DND-41 (cell line): ENCODE measurements at regions not wholly inside any gene's neighbourhood (a gene's known extent, or its start where the extent isn't known, plus 50 kb on each side); places are given as distances from the start of the nearest gene placed in this dataset.

Experiments
- ATAC-seq: fragments of 200-7000 bp; cut with Tn5 transposase; 3 replicates; pipeline ENCODE4 v1.9.1; 2021; ENCODE audit warnings: low read depth; ENCODE audit not compliant: insufficient read depth
- DNase-seq: peaks from one replicate; pipeline ENCODE4 v3.0.0-alpha.2; 2020
- H2AFZ ChIP-seq: 2 replicates; pipeline ENCODE4 v1.6.0; 2012; ENCODE audit warnings: low read depth, low read length
- H3K27ac ChIP-seq: 2 replicates; pipeline ENCODE4 v1.5.1; 2012; ENCODE audit warnings: low read length, inconsistent platforms
- H3K27me3 ChIP-seq: fragments of 200-600 bp; sonication (generic); 2 replicates; pipeline ENCODE4 v1.6.0; 2012; ENCODE audit warnings: low read length, mild to moderate bottlenecking, inconsistent platforms; ENCODE audit not compliant: insufficient read depth, poor library complexity
- H3K36me3 ChIP-seq: 2 replicates; pipeline ENCODE4 v1.5.1; 2012; ENCODE audit warnings: low read length, inconsistent platforms; ENCODE audit not compliant: insufficient read depth
- H3K4me1 ChIP-seq: 2 replicates; pipeline ENCODE4 v1.5.1; 2012; ENCODE audit warnings: mild to moderate bottlenecking, low read length; ENCODE audit not compliant: insufficient read depth
- H3K4me2 ChIP-seq: 2 replicates; pipeline ENCODE4 v1.6.0; 2012; ENCODE audit warnings: mild to moderate bottlenecking, moderate library complexity, low read length, inconsistent platforms; ENCODE audit not compliant: insufficient read depth
- H3K4me3 ChIP-seq, 2 experiments: fragments of 200-600 bp in 1 of 2; shearing (Covaris generic) in 1 of 2; 2 replicates each; pipeline ENCODE4 v1.5.1; 2012 to 2016; ENCODE audit warnings: inconsistent platforms in 2 of 2, low read length in 2 of 2, mild to moderate bottlenecking in 2 of 2, low read depth in 1 of 2, moderate library complexity in 1 of 2
- H3K79me2 ChIP-seq: 2 replicates; pipeline ENCODE4 v1.6.0; 2012; ENCODE audit warnings: low read length, inconsistent platforms; ENCODE audit not compliant: insufficient read depth
- H3K9ac ChIP-seq: 2 replicates; pipeline ENCODE4 v1.6.0; 2012; ENCODE audit warnings: low read depth, mild to moderate bottlenecking, inconsistent platforms, low read length, moderate library complexity
- H3K9me3 ChIP-seq: 2 replicates; pipeline ENCODE4 v1.5.1; 2012; ENCODE audit warnings: low read length, moderate library complexity, mild to moderate bottlenecking, inconsistent platforms; ENCODE audit not compliant: insufficient read depth, severe bottlenecking
- H4K20me1 ChIP-seq: 2 replicates; pipeline ENCODE4 v1.6.0; 2012; ENCODE audit warnings: low read length; ENCODE audit not compliant: insufficient read depth
- EZH2 ChIP-seq: IDR thresholded peaks from 3 replicates; pipeline ENCODE4 v1.6.1; 2012; ENCODE audit warnings: borderline replicate concordance, low read depth, mild to moderate bottlenecking, moderate library complexity, low read length, inconsistent platforms; ENCODE audit not compliant: severe bottlenecking
- TF ChIP-seq, protein P1 (sequence below): IDR thresholded peaks from 2 replicates; pipeline ENCODE4 v1.5.1; 2012; ENCODE audit warnings: borderline replicate concordance, low read length, moderate library complexity, mild to moderate bottlenecking; ENCODE audit not compliant: poor library complexity, severe bottlenecking; ENCODE audit errors: extremely low read depth

DNA sequence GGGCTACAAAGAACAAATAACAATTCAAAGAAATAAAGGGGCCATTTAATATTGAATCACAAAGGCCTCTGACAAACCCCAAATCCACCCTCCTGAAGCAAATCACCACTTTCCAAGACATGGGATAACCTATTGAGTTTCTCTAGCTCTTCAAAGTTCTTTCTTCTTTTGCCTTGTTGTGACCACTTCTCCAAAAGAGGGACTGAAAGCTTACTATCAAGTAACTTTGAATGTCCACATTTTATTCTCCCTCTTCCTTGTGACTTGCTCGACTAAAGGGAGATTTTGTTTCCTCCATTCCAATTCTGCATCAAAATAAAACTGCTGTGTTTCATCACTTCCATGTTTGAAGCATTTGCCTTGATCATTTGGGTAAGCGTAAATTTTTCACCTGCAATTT lies 166.6 kb upstream of the SLC7A11 start:
- Histone ChIP-seq H2AFZ (no peak overlapping the region), H3K4me3 (no peak overlapping the region), H3K4me1 (no peaks in the 10 kb centered on the region), H3K79me2 (no peaks in the 10 kb centered on the region), H3K27ac (no peak overlapping the region), H3K27me3 (no peaks in the 10 kb centered on the region), H3K9ac (no peak overlapping the region), H3K36me3 (no peaks in the 10 kb centered on the region), H3K9me3 (no peaks in the 10 kb centered on the region), H3K4me2 (no peak overlapping the region), H4K20me1 (no peaks in the 10 kb centered on the region)
- DNase-seq (no peak), ATAC-seq (no peak)
- TF ChIP-seq EZH2: no peak
- TF ChIP-seq, protein P1, sequence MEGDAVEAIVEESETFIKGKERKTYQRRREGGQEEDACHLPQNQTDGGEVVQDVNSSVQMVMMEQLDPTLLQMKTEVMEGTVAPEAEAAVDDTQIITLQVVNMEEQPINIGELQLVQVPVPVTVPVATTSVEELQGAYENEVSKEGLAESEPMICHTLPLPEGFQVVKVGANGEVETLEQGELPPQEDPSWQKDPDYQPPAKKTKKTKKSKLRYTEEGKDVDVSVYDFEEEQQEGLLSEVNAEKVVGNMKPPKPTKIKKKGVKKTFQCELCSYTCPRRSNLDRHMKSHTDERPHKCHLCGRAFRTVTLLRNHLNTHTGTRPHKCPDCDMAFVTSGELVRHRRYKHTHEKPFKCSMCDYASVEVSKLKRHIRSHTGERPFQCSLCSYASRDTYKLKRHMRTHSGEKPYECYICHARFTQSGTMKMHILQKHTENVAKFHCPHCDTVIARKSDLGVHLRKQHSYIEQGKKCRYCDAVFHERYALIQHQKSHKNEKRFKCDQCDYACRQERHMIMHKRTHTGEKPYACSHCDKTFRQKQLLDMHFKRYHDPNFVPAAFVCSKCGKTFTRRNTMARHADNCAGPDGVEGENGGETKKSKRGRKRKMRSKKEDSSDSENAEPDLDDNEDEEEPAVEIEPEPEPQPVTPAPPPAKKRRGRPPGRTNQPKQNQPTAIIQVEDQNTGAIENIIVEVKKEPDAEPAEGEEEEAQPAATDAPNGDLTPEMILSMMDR: no peak

DNA sequence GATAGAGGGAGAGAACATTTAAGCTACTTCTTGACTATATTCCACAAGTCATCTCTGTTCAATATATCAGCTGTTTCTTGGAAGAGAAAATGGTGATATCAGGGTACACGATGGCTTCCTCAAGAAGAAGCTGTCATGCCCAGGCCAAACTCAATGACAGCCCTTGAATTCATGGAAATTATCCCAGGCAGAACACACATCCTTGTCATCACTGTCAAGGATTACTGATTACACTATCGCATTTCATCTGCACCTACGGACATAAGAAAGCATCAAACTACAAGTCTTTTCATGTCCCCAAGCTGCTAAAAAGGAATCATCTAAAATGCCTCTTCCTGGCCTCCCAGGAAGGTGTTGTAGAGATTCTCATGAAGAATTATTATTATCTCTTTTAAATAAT lies 165.2 kb upstream of the SLC7A11 start:
- Histone ChIP-seq H3K27me3 (no peaks in the 10 kb centered on the region), H3K36me3 (no peaks in the 10 kb centered on the region), H4K20me1 (no peaks in the 10 kb centered on the region), H3K4me2 (no peak overlapping the region), H3K9me3 (no peaks in the 10 kb centered on the region), H3K4me3 (no peak overlapping the region), H2AFZ (no peak overlapping the region), H3K4me1 (no peaks in the 10 kb centered on the region), H3K79me2 (no peaks in the 10 kb centered on the region), H3K9ac (no peak overlapping the region), H3K27ac (no peak overlapping the region)
- ATAC-seq: no peak
- no peak for TF ChIP-seq EZH2
- TF ChIP-seq, protein P1: no peak
- DNase-seq: no peak

DNA sequence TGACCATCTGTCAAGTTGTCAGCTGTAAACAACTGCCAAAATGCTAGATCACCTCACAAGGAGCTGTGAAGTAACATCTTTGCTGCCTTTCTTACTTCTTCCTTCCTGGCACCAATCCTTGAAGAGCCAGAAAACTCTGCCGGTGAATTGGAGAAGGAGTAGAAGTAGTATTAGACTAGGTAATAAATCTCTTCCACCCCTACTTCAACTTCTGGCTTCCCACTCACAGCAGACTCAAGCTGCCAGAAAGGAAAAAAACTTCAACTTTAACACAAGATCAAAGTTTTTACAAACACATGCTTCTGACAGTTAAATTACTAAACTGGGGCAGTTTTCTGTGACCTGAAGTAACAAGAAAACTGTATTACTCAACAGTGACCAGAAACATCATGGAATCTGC lies 164.7 kb upstream of the SLC7A11 start:
- Histone ChIP-seq H2AFZ (0 out of 2 replicates have a peak overlapping the region, but pooled peaks have one; percentile 5), H4K20me1 (no peaks in the 10 kb centered on the region), H3K4me3 (no peak overlapping the region), H3K27me3 (no peaks in the 10 kb centered on the region), H3K9ac (no peak overlapping the region), H3K9me3 (no peaks in the 10 kb centered on the region), H3K27ac (no peak overlapping the region), H3K4me1 (no peaks in the 10 kb centered on the region), H3K36me3 (no peaks in the 10 kb centered on the region), H3K79me2 (no peaks in the 10 kb centered on the region), H3K4me2 (no peak overlapping the region)
- no peak for ATAC-seq
- no peak for TF ChIP-seq EZH2
- TF ChIP-seq, protein P1: no peak
- DNase-seq: no peak
